WTC11 (cell line): ENCODE measurements at regions not wholly inside any gene's neighbourhood (a gene's known extent, or its start where the extent isn't known, plus 50 kb on each side); places are given as distances from the start of the nearest gene placed in this dataset.

Source experiments
- ATAC-seq: fragments of 200-7000 bp; cut with Tn5 transposase; 2 replicates; pipeline ENCODE4 v1.10.0; 2021; ENCODE audit warnings: mild to moderate bottlenecking, moderate library complexity
- CTCF ChIA-PET: fragments of 300-600 bp; sonication (Branson Sonifier 250); formaldehyde crosslinking; loops from one replicate; lab custom pipeline; 2021; ENCODE audit warnings: antibody characterized with exemption; lab: Charles Lee
- POLR2A ChIA-PET: fragments of 350-600 bp; sonication (Branson Sonifier 250); formaldehyde crosslinking; loops from one replicate; lab custom pipeline; 2021; ENCODE audit warnings: antibody characterized with exemption; lab: Charles Lee
- DNase-seq: peaks from one replicate; pipeline ENCODE4 v3.0.0; 2021; ENCODE audit warnings: low spot score
- H3K27ac Mint-ChIP-seq: 2 replicates; pipeline ENCODE4 v1.8.0; 2021; ENCODE audit warnings: mixed read lengths
- H3K27me3 Mint-ChIP-seq: 2 replicates; pipeline ENCODE4 v1.8.0; 2021; ENCODE audit warnings: low read depth, mild to moderate bottlenecking, moderate library complexity, mixed read lengths
- H3K36me3 Mint-ChIP-seq: 2 replicates; pipeline ENCODE4 v1.8.0; 2021; ENCODE audit warnings: mixed read lengths
- H3K4me1 Mint-ChIP-seq: 2 replicates; pipeline ENCODE4 v1.8.0; 2022; ENCODE audit warnings: mixed read lengths
- H3K4me3 Mint-ChIP-seq: 2 replicates; pipeline ENCODE4 v1.8.0; 2021; ENCODE audit warnings: mild to moderate bottlenecking, moderate library complexity, mixed read lengths
- H3K9me3 Mint-ChIP-seq: 2 replicates; pipeline ENCODE4 v1.8.0; 2021; ENCODE audit warnings: mixed read lengths
- CREM ChIP-seq: sonication (generic); formaldehyde crosslinking; IDR thresholded peaks from 2 replicates; pipeline ENCODE4 v1.8.1; 2022; ENCODE audit warnings: mild to moderate bottlenecking, missing genetic modification reagents, moderate library complexity
- KAT7 ChIP-seq: sonication (generic); formaldehyde crosslinking; IDR thresholded peaks from 2 replicates; pipeline ENCODE4 v1.8.1; 2023; ENCODE audit warnings: missing genetic modification reagents, mild to moderate bottlenecking, borderline replicate concordance
- MXD4 ChIP-seq: fragments of 250-450 bp; sonication (Bioruptor Pico); IDR thresholded peaks from 2 replicates; pipeline ENCODE4 v1.8.0; 2021; ENCODE audit warnings: mild to moderate bottlenecking, moderate library complexity, borderline replicate concordance
- NFE2L1 ChIP-seq: sonication (generic); formaldehyde crosslinking; IDR thresholded peaks from 2 replicates; pipeline ENCODE4 v1.8.1; 2023; ENCODE audit warnings: missing genetic modification reagents
- NR2C2 ChIP-seq: sonication (generic); formaldehyde crosslinking; IDR thresholded peaks from 2 replicates; pipeline ENCODE4 v1.8.0; 2022; ENCODE audit warnings: mild to moderate bottlenecking, missing genetic modification reagents
- PRRX2 ChIP-seq: fragments of 250-450 bp; sonication (Bioruptor Pico); IDR thresholded peaks from 2 replicates; pipeline ENCODE4 v1.8.0; 2021; ENCODE audit warnings: mild to moderate bottlenecking
- TEAD1 ChIP-seq: sonication (generic); formaldehyde crosslinking; IDR thresholded peaks from 2 replicates; pipeline ENCODE4 v1.8.0; 2022; ENCODE audit warnings: mild to moderate bottlenecking, missing genetic modification reagents
- ZNF121 ChIP-seq: sonication (generic); formaldehyde crosslinking; IDR thresholded peaks from 2 replicates; pipeline ENCODE4 v1.8.0; 2023; ENCODE audit warnings: missing genetic modification reagents
- ZNF232 ChIP-seq: sonication (generic); formaldehyde crosslinking; IDR thresholded peaks from 2 replicates; pipeline ENCODE4 v1.8.0; 2022; ENCODE audit warnings: mild to moderate bottlenecking, missing genetic modification reagents
- TF ChIP-seq, protein P1 (sequence below): fragments of 200-600 bp; IDR thresholded peaks from 2 replicates; pipeline ENCODE4 v1.8.0; 2022; ENCODE audit warnings: antibody characterized with exemption
- TF ChIP-seq, protein P2 (sequence below): sonication (generic); formaldehyde crosslinking; IDR thresholded peaks from 2 replicates; pipeline ENCODE4 v1.8.1; 2023; ENCODE audit warnings: mild to moderate bottlenecking, missing genetic modification reagents
- TF ChIP-seq, protein P3 (sequence below): sonication (generic); formaldehyde crosslinking; IDR thresholded peaks from 2 replicates; pipeline ENCODE4 v1.8.0; 2022; ENCODE audit warnings: mild to moderate bottlenecking, missing genetic modification reagents
- TF ChIP-seq, protein P4 (sequence below): sonication (generic); formaldehyde crosslinking; IDR thresholded peaks from 2 replicates; pipeline ENCODE4 v1.8.0; 2022; ENCODE audit warnings: missing genetic modification reagents
- TF ChIP-seq, protein P5 (sequence below): sonication (generic); formaldehyde crosslinking; IDR thresholded peaks from 2 replicates; pipeline ENCODE4 v1.8.1; 2022; ENCODE audit warnings: missing genetic modification reagents, borderline replicate concordance
- TF ChIP-seq, protein P6 (sequence below): sonication (generic); formaldehyde crosslinking; IDR thresholded peaks from 2 replicates; pipeline ENCODE4 v1.8.1; 2023; ENCODE audit warnings: mild to moderate bottlenecking, missing genetic modification reagents, borderline replicate concordance
- TF ChIP-seq, protein P7 (sequence below): fragments of 250-450 bp; sonication (Bioruptor Pico); IDR thresholded peaks from 2 replicates; pipeline ENCODE4 v1.9.0; 2021; ENCODE audit warnings: mild to moderate bottlenecking
- TF ChIP-seq, protein P8 (sequence below): sonication (generic); formaldehyde crosslinking; IDR thresholded peaks from 2 replicates; pipeline ENCODE4 v1.8.0; 2022; ENCODE audit warnings: mild to moderate bottlenecking, missing genetic modification reagents

DNA sequence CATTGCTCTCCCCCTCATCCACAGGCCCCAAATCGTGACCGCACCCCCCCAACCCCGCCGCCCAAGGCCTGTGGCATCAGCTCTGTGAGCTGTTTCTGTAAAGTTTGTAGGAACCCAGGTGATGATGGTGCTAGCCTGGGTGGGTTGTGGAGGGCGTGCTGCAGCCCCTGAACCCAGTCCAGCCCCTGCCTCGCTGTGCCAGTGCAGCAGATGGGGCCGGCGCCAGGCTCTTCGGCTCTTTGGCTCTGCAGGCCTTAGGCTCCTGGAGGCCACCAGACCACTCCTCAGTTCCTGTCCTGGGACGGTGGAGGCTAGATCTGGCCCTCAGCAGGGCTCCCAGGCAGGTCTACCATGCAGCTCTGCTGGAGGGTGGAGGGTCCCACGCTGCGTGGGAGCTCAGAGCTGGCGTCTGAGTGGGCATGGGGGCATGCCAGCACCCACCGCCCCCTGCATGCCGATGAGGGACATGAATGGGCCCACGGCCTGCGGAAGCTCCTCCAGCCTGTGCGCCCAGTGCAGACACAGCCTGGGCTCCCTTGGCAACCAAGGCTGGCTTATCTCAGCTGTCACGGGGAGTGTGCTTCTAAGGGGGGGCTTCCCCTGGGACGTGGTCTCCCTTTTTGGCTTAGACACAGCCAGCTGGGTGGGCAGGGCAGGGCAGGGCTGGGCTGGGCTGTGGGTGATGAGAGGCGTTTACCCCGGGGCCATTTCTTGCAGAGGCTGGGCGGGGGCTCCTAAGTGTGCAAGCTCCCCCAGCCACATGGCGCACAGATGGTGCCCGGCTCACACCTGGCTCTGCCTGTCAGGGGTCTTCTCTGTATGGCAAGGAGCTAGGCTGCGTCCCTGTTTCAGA, 1187.6 kb downstream of the BRD1 start:
- no peak for TF ChIP-seq CREM (CRISPR knock-in tag)
- TF ChIP-seq MXD4 (CRISPR knock-in tag), result no peak
- TF ChIP-seq, protein P1, sequence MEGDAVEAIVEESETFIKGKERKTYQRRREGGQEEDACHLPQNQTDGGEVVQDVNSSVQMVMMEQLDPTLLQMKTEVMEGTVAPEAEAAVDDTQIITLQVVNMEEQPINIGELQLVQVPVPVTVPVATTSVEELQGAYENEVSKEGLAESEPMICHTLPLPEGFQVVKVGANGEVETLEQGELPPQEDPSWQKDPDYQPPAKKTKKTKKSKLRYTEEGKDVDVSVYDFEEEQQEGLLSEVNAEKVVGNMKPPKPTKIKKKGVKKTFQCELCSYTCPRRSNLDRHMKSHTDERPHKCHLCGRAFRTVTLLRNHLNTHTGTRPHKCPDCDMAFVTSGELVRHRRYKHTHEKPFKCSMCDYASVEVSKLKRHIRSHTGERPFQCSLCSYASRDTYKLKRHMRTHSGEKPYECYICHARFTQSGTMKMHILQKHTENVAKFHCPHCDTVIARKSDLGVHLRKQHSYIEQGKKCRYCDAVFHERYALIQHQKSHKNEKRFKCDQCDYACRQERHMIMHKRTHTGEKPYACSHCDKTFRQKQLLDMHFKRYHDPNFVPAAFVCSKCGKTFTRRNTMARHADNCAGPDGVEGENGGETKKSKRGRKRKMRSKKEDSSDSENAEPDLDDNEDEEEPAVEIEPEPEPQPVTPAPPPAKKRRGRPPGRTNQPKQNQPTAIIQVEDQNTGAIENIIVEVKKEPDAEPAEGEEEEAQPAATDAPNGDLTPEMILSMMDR, result no peak
- no peak for TF ChIP-seq NFE2L1 (CRISPR knock-in tag)
- TF ChIP-seq NR2C2 (CRISPR knock-in tag), result no peak
- no peak for TF ChIP-seq KAT7
- no peak for TF ChIP-seq PRRX2 (CRISPR knock-in tag)
- TF ChIP-seq, protein P2, sequence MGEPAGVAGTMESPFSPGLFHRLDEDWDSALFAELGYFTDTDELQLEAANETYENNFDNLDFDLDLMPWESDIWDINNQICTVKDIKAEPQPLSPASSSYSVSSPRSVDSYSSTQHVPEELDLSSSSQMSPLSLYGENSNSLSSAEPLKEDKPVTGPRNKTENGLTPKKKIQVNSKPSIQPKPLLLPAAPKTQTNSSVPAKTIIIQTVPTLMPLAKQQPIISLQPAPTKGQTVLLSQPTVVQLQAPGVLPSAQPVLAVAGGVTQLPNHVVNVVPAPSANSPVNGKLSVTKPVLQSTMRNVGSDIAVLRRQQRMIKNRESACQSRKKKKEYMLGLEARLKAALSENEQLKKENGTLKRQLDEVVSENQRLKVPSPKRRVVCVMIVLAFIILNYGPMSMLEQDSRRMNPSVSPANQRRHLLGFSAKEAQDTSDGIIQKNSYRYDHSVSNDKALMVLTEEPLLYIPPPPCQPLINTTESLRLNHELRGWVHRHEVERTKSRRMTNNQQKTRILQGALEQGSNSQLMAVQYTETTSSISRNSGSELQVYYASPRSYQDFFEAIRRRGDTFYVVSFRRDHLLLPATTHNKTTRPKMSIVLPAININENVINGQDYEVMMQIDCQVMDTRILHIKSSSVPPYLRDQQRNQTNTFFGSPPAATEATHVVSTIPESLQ (CRISPR knock-in tag), result no peak
- TF ChIP-seq, protein P3, sequence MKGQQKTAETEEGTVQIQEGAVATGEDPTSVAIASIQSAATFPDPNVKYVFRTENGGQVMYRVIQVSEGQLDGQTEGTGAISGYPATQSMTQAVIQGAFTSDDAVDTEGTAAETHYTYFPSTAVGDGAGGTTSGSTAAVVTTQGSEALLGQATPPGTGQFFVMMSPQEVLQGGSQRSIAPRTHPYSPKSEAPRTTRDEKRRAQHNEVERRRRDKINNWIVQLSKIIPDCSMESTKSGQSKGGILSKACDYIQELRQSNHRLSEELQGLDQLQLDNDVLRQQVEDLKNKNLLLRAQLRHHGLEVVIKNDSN (CRISPR knock-in tag), result no peak
- TF ChIP-seq, protein P4, sequence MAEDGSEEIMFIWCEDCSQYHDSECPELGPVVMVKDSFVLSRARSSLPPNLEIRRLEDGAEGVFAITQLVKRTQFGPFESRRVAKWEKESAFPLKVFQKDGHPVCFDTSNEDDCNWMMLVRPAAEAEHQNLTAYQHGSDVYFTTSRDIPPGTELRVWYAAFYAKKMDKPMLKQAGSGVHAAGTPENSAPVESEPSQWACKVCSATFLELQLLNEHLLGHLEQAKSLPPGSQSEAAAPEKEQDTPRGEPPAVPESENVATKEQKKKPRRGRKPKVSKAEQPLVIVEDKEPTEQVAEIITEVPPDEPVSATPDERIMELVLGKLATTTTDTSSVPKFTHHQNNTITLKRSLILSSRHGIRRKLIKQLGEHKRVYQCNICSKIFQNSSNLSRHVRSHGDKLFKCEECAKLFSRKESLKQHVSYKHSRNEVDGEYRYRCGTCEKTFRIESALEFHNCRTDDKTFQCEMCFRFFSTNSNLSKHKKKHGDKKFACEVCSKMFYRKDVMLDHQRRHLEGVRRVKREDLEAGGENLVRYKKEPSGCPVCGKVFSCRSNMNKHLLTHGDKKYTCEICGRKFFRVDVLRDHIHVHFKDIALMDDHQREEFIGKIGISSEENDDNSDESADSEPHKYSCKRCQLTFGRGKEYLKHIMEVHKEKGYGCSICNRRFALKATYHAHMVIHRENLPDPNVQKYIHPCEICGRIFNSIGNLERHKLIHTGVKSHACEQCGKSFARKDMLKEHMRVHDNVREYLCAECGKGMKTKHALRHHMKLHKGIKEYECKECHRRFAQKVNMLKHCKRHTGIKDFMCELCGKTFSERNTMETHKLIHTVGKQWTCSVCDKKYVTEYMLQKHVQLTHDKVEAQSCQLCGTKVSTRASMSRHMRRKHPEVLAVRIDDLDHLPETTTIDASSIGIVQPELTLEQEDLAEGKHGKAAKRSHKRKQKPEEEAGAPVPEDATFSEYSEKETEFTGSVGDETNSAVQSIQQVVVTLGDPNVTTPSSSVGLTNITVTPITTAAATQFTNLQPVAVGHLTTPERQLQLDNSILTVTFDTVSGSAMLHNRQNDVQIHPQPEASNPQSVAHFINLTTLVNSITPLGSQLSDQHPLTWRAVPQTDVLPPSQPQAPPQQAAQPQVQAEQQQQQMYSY (CRISPR knock-in tag), result no peak
- ATAC-seq (no peak), DNase-seq (no peak)
- no peaks in the 10 kb centered on the region for H3K36me3 Mint-ChIP-seq
- H3K4me3 Mint-ChIP-seq, result no peak overlapping the region
- H3K27me3 Mint-ChIP-seq, result no peaks in the 10 kb centered on the region
- H3K4me1 Mint-ChIP-seq, result no peaks in the 10 kb centered on the region
- no peaks in the 10 kb centered on the region for H3K9me3 Mint-ChIP-seq
- ChIA-PET POLR2A (no interaction called here), CTCF (no interaction called here)
- H3K27ac Mint-ChIP-seq, result no peak overlapping the region

DNA sequence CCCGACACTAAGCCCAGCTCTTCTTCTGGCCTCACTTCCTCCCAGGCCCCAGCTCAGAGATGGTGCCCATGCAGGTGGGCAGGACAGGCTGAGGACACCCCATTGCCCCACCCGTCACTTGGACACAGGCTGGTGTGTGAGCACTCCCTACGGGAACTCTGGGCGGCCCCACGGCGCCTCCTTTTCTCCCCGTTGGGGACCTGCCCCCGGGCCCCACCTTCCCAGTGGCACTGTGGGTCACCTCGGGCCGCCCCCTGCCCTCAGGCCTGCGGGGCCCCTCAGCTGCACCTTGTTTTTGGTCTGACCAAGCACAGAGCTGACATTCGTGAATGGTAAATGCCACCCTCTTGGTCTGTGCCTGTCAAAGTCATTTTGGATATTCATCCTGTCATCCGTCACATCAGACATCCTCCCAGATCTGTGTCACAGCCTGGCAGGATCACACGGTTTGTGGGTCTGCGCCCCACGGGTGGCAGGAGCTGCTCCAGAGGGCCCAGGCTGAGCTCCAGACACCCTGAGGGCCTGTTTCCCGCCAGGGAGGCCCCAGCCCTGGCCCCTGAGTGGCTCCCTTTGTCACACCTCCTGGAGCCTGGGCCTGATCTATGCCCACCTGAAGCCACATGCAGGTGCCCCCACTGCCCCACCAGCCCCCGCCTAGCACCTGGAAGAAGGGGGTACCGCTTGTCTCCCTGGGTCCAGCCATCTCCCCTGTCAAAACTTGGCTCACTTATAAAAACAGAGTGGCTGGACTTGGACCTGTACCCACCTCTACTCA, 1188.5 kb downstream of the BRD1 start:
- Mint-ChIP-seq H3K36me3 (no peaks in the 10 kb centered on the region), H3K9me3 (no peaks in the 10 kb centered on the region), H3K27me3 (no peaks in the 10 kb centered on the region), H3K4me1 (no peaks in the 10 kb centered on the region), H3K27ac (no peak overlapping the region), H3K4me3 (no peak overlapping the region)
- DNase-seq (no peak), ATAC-seq (no peak)
- ChIA-PET POLR2A (no interaction called here), CTCF (no interaction called here)
- TF ChIP-seq, protein P5, sequence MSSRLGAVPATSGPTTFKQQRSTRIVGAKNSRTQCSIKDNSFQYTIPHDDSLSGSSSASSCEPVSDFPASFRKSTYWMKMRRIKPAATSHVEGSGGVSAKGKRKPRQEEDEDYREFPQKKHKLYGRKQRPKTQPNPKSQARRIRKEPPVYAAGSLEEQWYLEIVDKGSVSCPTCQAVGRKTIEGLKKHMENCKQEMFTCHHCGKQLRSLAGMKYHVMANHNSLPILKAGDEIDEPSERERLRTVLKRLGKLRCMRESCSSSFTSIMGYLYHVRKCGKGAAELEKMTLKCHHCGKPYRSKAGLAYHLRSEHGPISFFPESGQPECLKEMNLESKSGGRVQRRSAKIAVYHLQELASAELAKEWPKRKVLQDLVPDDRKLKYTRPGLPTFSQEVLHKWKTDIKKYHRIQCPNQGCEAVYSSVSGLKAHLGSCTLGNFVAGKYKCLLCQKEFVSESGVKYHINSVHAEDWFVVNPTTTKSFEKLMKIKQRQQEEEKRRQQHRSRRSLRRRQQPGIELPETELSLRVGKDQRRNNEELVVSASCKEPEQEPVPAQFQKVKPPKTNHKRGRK (CRISPR knock-in tag), result no peak
- TF ChIP-seq TEAD1 (CRISPR knock-in tag), result no peak
- TF ChIP-seq, protein P6, sequence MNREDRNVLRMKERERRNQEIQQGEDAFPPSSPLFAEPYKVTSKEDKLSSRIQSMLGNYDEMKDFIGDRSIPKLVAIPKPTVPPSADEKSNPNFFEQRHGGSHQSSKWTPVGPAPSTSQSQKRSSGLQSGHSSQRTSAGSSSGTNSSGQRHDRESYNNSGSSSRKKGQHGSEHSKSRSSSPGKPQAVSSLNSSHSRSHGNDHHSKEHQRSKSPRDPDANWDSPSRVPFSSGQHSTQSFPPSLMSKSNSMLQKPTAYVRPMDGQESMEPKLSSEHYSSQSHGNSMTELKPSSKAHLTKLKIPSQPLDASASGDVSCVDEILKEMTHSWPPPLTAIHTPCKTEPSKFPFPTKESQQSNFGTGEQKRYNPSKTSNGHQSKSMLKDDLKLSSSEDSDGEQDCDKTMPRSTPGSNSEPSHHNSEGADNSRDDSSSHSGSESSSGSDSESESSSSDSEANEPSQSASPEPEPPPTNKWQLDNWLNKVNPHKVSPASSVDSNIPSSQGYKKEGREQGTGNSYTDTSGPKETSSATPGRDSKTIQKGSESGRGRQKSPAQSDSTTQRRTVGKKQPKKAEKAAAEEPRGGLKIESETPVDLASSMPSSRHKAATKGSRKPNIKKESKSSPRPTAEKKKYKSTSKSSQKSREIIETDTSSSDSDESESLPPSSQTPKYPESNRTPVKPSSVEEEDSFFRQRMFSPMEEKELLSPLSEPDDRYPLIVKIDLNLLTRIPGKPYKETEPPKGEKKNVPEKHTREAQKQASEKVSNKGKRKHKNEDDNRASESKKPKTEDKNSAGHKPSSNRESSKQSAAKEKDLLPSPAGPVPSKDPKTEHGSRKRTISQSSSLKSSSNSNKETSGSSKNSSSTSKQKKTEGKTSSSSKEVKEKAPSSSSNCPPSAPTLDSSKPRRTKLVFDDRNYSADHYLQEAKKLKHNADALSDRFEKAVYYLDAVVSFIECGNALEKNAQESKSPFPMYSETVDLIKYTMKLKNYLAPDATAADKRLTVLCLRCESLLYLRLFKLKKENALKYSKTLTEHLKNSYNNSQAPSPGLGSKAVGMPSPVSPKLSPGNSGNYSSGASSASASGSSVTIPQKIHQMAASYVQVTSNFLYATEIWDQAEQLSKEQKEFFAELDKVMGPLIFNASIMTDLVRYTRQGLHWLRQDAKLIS, result no peak
- no peak for TF ChIP-seq ZNF121 (CRISPR knock-in tag)
- TF ChIP-seq, protein P7, sequence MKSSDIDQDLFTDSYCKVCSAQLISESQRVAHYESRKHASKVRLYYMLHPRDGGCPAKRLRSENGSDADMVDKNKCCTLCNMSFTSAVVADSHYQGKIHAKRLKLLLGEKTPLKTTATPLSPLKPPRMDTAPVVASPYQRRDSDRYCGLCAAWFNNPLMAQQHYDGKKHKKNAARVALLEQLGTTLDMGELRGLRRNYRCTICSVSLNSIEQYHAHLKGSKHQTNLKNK, result no peak
- TF ChIP-seq, protein P8, sequence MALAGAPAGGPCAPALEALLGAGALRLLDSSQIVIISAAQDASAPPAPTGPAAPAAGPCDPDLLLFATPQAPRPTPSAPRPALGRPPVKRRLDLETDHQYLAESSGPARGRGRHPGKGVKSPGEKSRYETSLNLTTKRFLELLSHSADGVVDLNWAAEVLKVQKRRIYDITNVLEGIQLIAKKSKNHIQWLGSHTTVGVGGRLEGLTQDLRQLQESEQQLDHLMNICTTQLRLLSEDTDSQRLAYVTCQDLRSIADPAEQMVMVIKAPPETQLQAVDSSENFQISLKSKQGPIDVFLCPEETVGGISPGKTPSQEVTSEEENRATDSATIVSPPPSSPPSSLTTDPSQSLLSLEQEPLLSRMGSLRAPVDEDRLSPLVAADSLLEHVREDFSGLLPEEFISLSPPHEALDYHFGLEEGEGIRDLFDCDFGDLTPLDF (CRISPR knock-in tag), result no peak
- no peak for TF ChIP-seq NFE2L1 (CRISPR knock-in tag)
- TF ChIP-seq ZNF232 (CRISPR knock-in tag), result no peak
- TF ChIP-seq PRRX2 (CRISPR knock-in tag), result no peak
